Esophagus muscularis mucosa (tissue), 4 donors: ENCODE measurements at regions not wholly inside any gene's neighbourhood (a gene's known extent, or its start where the extent isn't known, plus 50 kb on each side); places are given as distances from the start of the nearest gene placed in this dataset.
"Not testable (repeated sequence)": the region's sequence is repeated elsewhere in the genome, so short reads cannot be mapped to it uniquely, and the experiment has no call there.

ENCODE experiments used
- DNase-seq: peaks from one replicate; pipeline ENCODE4 v3.0.0-alpha.2; 2017; ENCODE audit errors: extremely low spot score
- H3K27ac ChIP-seq, 4 donors: fragments of 200-600 bp; sonication (generic); replicated peaks in 1 of 4; 1 replicate in 3 of 4; 2 replicates in 1 of 4; pipeline ENCODE4 v1.5.1; 2016 to 2019; ENCODE audit warnings: mild to moderate bottlenecking in 1 of 4
- H3K27me3 ChIP-seq, 4 donors: fragments of 200-600 bp; sonication (generic); one replicate each; pipeline versions ENCODE4 v1.5.1 to v1.6.0; 2016 to 2019
- H3K36me3 ChIP-seq, 4 donors: fragments of 200-600 bp; sonication (generic); one replicate each; pipeline ENCODE4 v1.5.1; 2016 to 2019
- H3K4me1 ChIP-seq, 4 donors: fragments of 200-600 bp; sonication (generic); one replicate each; pipeline ENCODE4 v1.5.1; 2016 to 2019
- H3K4me3 ChIP-seq, 4 donors: fragments of 200-600 bp; sonication (generic); 1 replicate in 2 of 4; 2 replicates in 2 of 4; pipeline ENCODE4 v1.5.1; 2016 to 2019; ENCODE audit warnings: mild to moderate bottlenecking in 4 of 4, moderate library complexity in 1 of 4
- H3K9me3 ChIP-seq, 4 donors: fragments of 200-600 bp; sonication (generic); 1 replicate in 3 of 4; 2 replicates in 1 of 4; pipeline ENCODE4 v1.5.1; 2016 to 2019
- CTCF ChIP-seq, 3 experiments: fragments of 200-600 bp in 2 of 3; fragments of 450-650 bp in 1 of 3; sonication (generic) in 2 of 3; IDR thresholded peaks; one replicate each; pipeline ENCODE4 v1.5.1; 2017 to 2019; ENCODE audit warnings: antibody characterized with exemption in 3 of 3, mild to moderate bottlenecking in 2 of 3, moderate library complexity in 1 of 3
- EP300 ChIP-seq: sonication (generic); formaldehyde crosslinking; IDR thresholded peaks from one replicate; pipeline ENCODE4 v1.6.1; 2017; ENCODE audit warnings: antibody characterized with exemption
- POLR2A ChIP-seq: fragments of 450-650 bp; IDR thresholded peaks from one replicate; pipeline ENCODE4 v1.6.1; 2017; ENCODE audit warnings: antibody characterized with exemption, moderate library complexity, mild to moderate bottlenecking, low read depth
- POLR2AphosphoS5 ChIP-seq, 2 donors: sonication (generic); formaldehyde crosslinking; IDR thresholded peaks; one replicate each; pipeline ENCODE4 v1.6.1; 2017; ENCODE audit warnings: antibody characterized with exemption in 2 of 2
- WGBS: methylation state at CpG from one replicate; pipeline ENCODE4 v1.1.5; 2018; 5-methylcytosine and 5-hydroxymethylcytosine counted together
- intact Hi-C: fragments of 100-400 bp; cut with DNase I; formaldehyde crosslinking; loops from one replicate; pipeline ENCODE4 v1.15.1; 2023

- Histone ChIP-seq H3K27me3 (no peaks in the 10 kb centered on the region), H3K27ac (no peak overlapping the region), H3K36me3 (no peaks in the 10 kb centered on the region), H3K4me1 (no peaks in the 10 kb centered on the region), H3K4me3 (no peak overlapping the region), H3K9me3 (peaks cover 0 to 6% (median 0%) of the 10 kb centered on the region in 4 donors)
- TF ChIP-seq EP300, result no peak
- no peak for TF ChIP-seq CTCF (IDR thresholded peaks at IDR 0.05)
- no peak for TF ChIP-seq POLR2A
- TF ChIP-seq POLR2AphosphoS5 (IDR thresholded peaks at IDR 0.05), result no peak
- intact Hi-C loops, result no loop called here
- no peak for DNase-seq
- WGBS, result 77% methylated on average over 3 of the region's 3 CpGs
Observed at GRCh38 chr6:117791012-117791411, 115.7 kb downstream of the NUS1 start.

GRCh38 chr6:117795234-117795633 is 111.8 kb upstream of the SLC35F1 start:
- H3K4me1 ChIP-seq, result no peaks in the 10 kb centered on the region
- no peaks in the 10 kb centered on the region for H3K9me3 ChIP-seq
- no peaks in the 10 kb centered on the region for H3K36me3 ChIP-seq
- intact Hi-C loops, result no loop called here
- no peak for TF ChIP-seq CTCF (IDR thresholded peaks at IDR 0.05)
- no peak for TF ChIP-seq EP300
- no peak for TF ChIP-seq POLR2A
- no peak for TF ChIP-seq POLR2AphosphoS5 (IDR thresholded peaks at IDR 0.05)
- no peaks in the 10 kb centered on the region for H3K27me3 ChIP-seq
- DNase-seq, result no peak
- H3K27ac ChIP-seq, result no peak overlapping the region
- no peak overlapping the region for H3K4me3 ChIP-seq
- 42% methylated on average over 1 of the region's 1 CpG for WGBS

GRCh38 chr6:117798819-117799218 is 108.2 kb upstream of the SLC35F1 start:
- H3K4me1 ChIP-seq, H3K27ac ChIP-seq, H3K9me3 ChIP-seq, H3K36me3 ChIP-seq, H3K4me3 ChIP-seq, H3K27me3 ChIP-seq, DNase-seq, intact Hi-C loops: not testable (repeated sequence)
- WGBS, result 95% methylated on average over 2 of the region's 2 CpGs

- no peaks in the 10 kb centered on the region for H3K27me3 ChIP-seq
- H3K36me3 ChIP-seq, result no peaks in the 10 kb centered on the region
- intact Hi-C loops, result no loop called here
- H3K4me1 ChIP-seq, result no peaks in the 10 kb centered on the region
- TF ChIP-seq POLR2AphosphoS5 (IDR thresholded peaks at IDR 0.05) (no peak), EP300 (no peak), CTCF (IDR thresholded peaks at IDR 0.05) (no peak), POLR2A (no peak)
- no peak overlapping the region for H3K4me3 ChIP-seq
- H3K27ac ChIP-seq, result no peak overlapping the region
- H3K9me3 ChIP-seq, result peaks cover 0 to 6% (median 2%) of the 10 kb centered on the region in 4 donors
- 82% methylated on average over 4 of the region's 6 CpGs for WGBS
- DNase-seq, result no peak
Observed at GRCh38 chr6:117810269-117810668, 96.8 kb upstream of the SLC35F1 start.

GRCh38 chr6:117817499-117817898 is 89.6 kb upstream of the SLC35F1 start:
- no peak overlapping the region for H3K27ac ChIP-seq
- intact Hi-C loops, result no loop called here
- peaks cover 0 to 4% (median 2%) of the 10 kb centered on the region in 4 donors for H3K9me3 ChIP-seq
- no peaks in the 10 kb centered on the region for H3K4me1 ChIP-seq
- no peaks in the 10 kb centered on the region for H3K36me3 ChIP-seq
- no peak overlapping the region for H3K4me3 ChIP-seq
- DNase-seq, result no peak
- TF ChIP-seq EP300 (no peak), CTCF (IDR thresholded peaks at IDR 0.05) (no peak), POLR2AphosphoS5 (IDR thresholded peaks at IDR 0.05) (no peak), POLR2A (no peak)
- H3K27me3 ChIP-seq, result no peaks in the 10 kb centered on the region
- WGBS, result 81% methylated on average over 5 of the region's 5 CpGs
